Aorta (tissue), 5 donors: ENCODE measurements at regions not wholly inside any gene's neighbourhood (a gene's known extent, or its start where the extent isn't known, plus 50 kb on each side); places are given as distances from the start of the nearest gene placed in this dataset.

ENCODE experiments used
- ATAC-seq: fragments of 200-7000 bp; cut with Tn5 transposase; one replicate; pipeline ENCODE4 v1.9.1; 2022; ENCODE audit warnings: moderate library complexity; ENCODE audit not compliant: low FRiP score
- DNase-seq, 2 donors: peaks; one replicate each; pipeline ENCODE4 v3.0.0-alpha.2; 2020
- H3K27ac ChIP-seq, 2 donors: one replicate each; pipeline ENCODE4 v1.5.1; 2013; ENCODE audit warnings: low read length in 2 of 2, mild to moderate bottlenecking in 2 of 2, moderate library complexity in 2 of 2, control low read depth in 1 of 2, inconsistent platforms in 1 of 2, low read depth in 1 of 2
- H3K27me3 ChIP-seq, 2 donors: one replicate each; pipeline ENCODE4 v1.6.1; 2013; ENCODE audit warnings: control low read depth in 1 of 2, low read length in 1 of 2, mild to moderate bottlenecking in 1 of 2, moderate library complexity in 1 of 2; ENCODE audit not compliant: insufficient read depth in 2 of 2, control insufficient read depth in 1 of 2
- H3K36me3 ChIP-seq, 2 donors: one replicate each; pipeline ENCODE4 v1.6.1; 2013; ENCODE audit warnings: control low read depth in 1 of 2, low read length in 1 of 2, mild to moderate bottlenecking in 1 of 2; ENCODE audit not compliant: insufficient read depth in 2 of 2, control insufficient read depth in 1 of 2
- H3K4me1 ChIP-seq, 2 donors: one replicate each; pipeline ENCODE4 v1.6.1; 2013; ENCODE audit warnings: low read length in 2 of 2, control low read depth in 1 of 2, mild to moderate bottlenecking in 1 of 2, moderate library complexity in 1 of 2; ENCODE audit not compliant: insufficient read depth in 2 of 2, control insufficient read depth in 1 of 2
- H3K4me3 ChIP-seq, 2 donors: one replicate each; pipeline ENCODE4 v1.5.1; 2013; ENCODE audit warnings: low read length in 2 of 2, control low read depth in 1 of 2, mild to moderate bottlenecking in 1 of 2
- H3K9me3 ChIP-seq: one replicate; pipeline ENCODE4 v1.6.1; 2013; ENCODE audit warnings: mild to moderate bottlenecking, low read length; ENCODE audit not compliant: control insufficient read depth
- WGBS, 2 donors: extraction: QIAGEN DNeasy Blood & Tissue Kit; methylation state at CpG; one replicate each; pipeline ENCODE4 v1.1.7; 2013; 5-methylcytosine and 5-hydroxymethylcytosine counted together
- intact Hi-C, 2 donors: fragments of 100-400 bp; cut with DNase I; formaldehyde crosslinking; loops; one replicate each; pipeline versions ENCODE4 v1.14.2 to v1.15.0; 2022
- donor health status: healthy with polysubstance abuse.
- donor health status: Bipolar disorder and iron deficiency.
- donor health status: DM: no; HTN: no; CAD: no.
- donor health status: DM: no; HTN: no; CAD: no.
- donor health status: DM: yes; HTN: yes; CAD: no.

DNA sequence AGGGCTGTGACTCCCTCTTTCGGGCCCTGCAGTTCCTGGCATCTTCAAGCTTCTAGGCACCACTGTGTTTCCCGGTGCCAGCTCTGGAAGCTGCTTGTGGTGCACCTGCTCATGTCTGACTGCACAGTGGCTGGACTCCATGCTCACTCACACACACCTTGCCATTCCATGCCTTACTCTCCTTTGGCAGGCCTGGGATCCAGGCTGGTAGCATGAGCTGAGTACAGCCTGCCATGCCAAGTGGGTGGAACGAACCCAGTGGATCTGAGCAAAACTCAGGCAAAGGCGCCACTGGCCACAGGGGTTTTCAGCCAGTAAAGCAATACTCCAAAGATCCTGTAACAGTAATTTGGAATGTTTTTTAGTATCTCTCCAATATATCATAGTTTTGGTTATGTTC is 902.7 kb upstream of the USP15 start:
- no peak overlapping the region for H3K4me3 ChIP-seq
- H3K27me3 ChIP-seq, result no peaks in the 10 kb centered on the region
- DNase-seq (no peak), ATAC-seq (no peak)
- no peaks in the 10 kb centered on the region for H3K4me1 ChIP-seq
- H3K9me3 ChIP-seq, result no peaks in the 10 kb centered on the region
- WGBS, 2 donors, result 78 to 86% methylated on average over 4 of the region's 4 CpGs
- no peak overlapping the region for H3K27ac ChIP-seq
- intact Hi-C loops, result no loop called here
- no peaks in the 10 kb centered on the region for H3K36me3 ChIP-seq

DNA sequence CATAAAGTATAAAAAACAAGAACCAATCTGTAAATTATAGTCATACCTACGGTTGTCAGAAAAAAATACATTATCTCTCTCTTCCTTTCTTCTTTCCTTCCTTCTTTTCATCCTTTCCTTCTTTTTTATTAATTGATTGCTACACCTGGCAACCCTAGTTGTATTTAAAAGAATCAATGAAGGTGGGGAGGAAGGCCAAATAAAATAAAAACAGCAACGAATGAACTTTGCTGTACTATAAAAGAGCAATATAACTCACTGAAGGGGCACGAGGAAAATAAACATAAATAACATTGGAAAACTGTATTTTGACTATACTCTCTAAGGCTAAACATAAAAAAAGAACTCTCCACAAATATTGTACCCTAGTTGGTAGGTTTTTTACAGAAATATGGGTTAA is 898.2 kb upstream of the USP15 start:
- intact Hi-C loops, result no loop called here
- no peaks in the 10 kb centered on the region for H3K4me1 ChIP-seq
- DNase-seq, result no peak
- 44 to 57% methylated on average over 3 of the region's 3 CpGs for WGBS, 2 donors
- ATAC-seq, result no peak
- H3K4me3 ChIP-seq, result no peak overlapping the region
- H3K27me3 ChIP-seq, result no peaks in the 10 kb centered on the region
- no peaks in the 10 kb centered on the region for H3K9me3 ChIP-seq
- no peak overlapping the region for H3K27ac ChIP-seq
- H3K36me3 ChIP-seq, result no peaks in the 10 kb centered on the region

DNA sequence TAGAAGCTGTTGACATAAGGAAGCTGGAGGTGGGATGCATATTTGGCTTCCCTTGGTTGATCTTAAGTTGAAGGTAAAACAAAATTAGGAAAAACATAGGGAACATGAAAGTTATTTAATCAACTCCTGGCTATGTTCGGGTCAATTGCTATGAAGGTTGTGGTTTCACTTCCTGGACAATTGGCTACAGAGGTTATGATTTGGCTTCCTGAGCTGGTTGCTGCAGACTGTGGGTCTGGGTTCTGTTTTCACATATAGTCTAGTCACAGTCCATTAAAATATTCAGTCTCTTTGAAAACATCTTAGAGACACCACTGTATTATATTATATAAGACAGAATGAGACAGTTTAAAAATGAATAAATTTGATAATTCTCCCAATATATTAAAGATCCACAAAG is 895.2 kb upstream of the USP15 start:
- 67 to 72% methylated on average over 1 of the region's 1 CpG for WGBS, 2 donors
- H3K27me3 ChIP-seq, result no peaks in the 10 kb centered on the region
- H3K4me3 ChIP-seq, result no peak overlapping the region
- intact Hi-C loops, result no loop called here
- H3K9me3 ChIP-seq, result no peaks in the 10 kb centered on the region
- DNase-seq (no peak), ATAC-seq (no peak)
- no peaks in the 10 kb centered on the region for H3K36me3 ChIP-seq
- H3K27ac ChIP-seq, result no peak overlapping the region
- H3K4me1 ChIP-seq, result no peaks in the 10 kb centered on the region

- no peaks in the 10 kb centered on the region for H3K9me3 ChIP-seq
- no peak overlapping the region for H3K4me3 ChIP-seq
- intact Hi-C loops, result no loop called here
- H3K36me3 ChIP-seq, result no peaks in the 10 kb centered on the region
- no peak overlapping the region for H3K27ac ChIP-seq
- H3K4me1 ChIP-seq, result no peaks in the 10 kb centered on the region
- DNase-seq, result no peak
- no peak for ATAC-seq
- 69 to 70% methylated on average over 1 of the region's 1 CpG for WGBS, 2 donors
- no peaks in the 10 kb centered on the region for H3K27me3 ChIP-seq
Observed at GRCh38 chr12:61367281-61367785, 892.9 kb upstream of the USP15 start.

- intact Hi-C loops, result no loop called here
- Histone ChIP-seq H3K4me3 (no peak overlapping the region), H3K9me3 (no peaks in the 10 kb centered on the region), H3K36me3 (no peaks in the 10 kb centered on the region), H3K4me1 (no peaks in the 10 kb centered on the region), H3K27me3 (no peaks in the 10 kb centered on the region), H3K27ac (no peak overlapping the region)
- 83 to 84% methylated on average over 4 of the region's 4 CpGs for WGBS, 2 donors
- DNase-seq (no peak), ATAC-seq (no peak)
Observed at GRCh38 chr12:61369241-61369910, 890.8 kb upstream of the USP15 start.

DNA sequence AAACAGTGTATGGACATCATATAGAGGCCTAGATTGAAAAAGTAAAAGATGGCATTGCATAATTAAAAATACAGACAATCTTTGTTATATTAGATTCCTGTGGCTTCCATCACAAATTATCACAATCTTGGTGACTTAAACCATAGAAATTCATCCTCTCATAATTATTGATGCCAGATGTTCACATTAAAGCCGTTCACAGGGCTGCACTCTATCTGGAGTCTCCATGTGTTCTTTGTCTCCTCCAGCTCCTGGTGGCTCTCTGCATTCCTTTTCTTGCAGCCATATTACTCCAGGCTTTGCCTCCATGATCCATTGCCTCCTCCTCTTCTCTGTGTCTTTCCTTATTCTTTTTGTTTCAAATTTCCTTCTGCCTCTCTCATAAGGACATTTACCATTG is 875.7 kb upstream of the USP15 start:
- peaks cover 2 to 3% of the 10 kb centered on the region in 2 donors for H3K4me1 ChIP-seq
- intact Hi-C loops, result no loop called here
- ATAC-seq, result no peak
- H3K4me3 ChIP-seq, result no peak overlapping the region
- WGBS, 2 donors, result 91 to 92% methylated on average over 1 of the region's 1 CpG
- H3K27ac ChIP-seq, result no peak overlapping the region
- no peaks in the 10 kb centered on the region for H3K9me3 ChIP-seq
- no peaks in the 10 kb centered on the region for H3K27me3 ChIP-seq
- DNase-seq, result no peak
- H3K36me3 ChIP-seq, result no peaks in the 10 kb centered on the region

- H3K9me3 ChIP-seq, result no peaks in the 10 kb centered on the region
- DNase-seq, result no peak
- ATAC-seq, result no peak
- intact Hi-C loops, result no loop called here
- no peaks in the 10 kb centered on the region for H3K27me3 ChIP-seq
- peaks cover 2 to 3% of the 10 kb centered on the region in 2 donors for H3K4me1 ChIP-seq
- H3K27ac ChIP-seq, result no peak overlapping the region
- H3K36me3 ChIP-seq, result no peaks in the 10 kb centered on the region
- H3K4me3 ChIP-seq, result no peak overlapping the region
Observed at GRCh38 chr12:61385771-61386170, 874.4 kb upstream of the USP15 start.

DNA sequence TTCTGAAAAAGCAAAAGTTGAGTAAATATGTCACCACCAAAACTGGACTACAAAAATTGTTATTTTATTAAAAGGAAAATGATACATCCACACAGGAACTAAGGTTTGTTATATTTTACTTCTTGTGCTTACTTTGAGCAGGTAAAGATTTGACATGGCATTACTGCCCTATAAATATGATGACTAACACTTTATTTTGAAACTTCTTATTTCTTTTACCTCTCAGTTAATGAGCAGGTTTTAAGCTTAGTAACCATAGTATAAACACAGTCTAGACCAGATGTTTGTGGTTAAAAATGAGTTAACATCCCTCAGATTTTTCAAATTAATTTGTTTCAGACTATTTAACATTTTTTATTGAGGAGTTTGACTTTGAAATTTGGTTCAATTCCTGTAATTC is 862.5 kb upstream of the USP15 start:
- ATAC-seq (no peak), DNase-seq (no peak)
- H3K4me3 ChIP-seq, result no peak overlapping the region

DNA sequence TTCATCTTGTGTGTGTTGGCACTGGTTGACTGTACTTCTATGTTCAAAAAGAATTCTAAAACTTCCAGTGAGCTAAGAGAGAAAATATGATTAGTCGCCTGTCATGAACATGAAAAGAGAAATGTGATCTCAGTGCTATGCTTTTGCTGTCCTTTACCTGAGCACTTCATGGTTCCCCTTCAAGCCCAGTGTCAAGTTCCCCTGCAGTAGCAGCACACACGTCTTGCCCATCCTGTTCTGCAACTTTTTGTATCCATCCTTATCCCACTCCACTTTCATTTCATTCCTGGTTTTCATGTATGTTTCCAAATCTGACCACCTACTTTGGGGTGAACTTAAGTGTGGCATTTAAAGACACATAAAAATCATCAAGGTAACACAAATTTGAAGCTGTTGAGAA is 848.0 kb upstream of the USP15 start:
- H3K27ac ChIP-seq, result no peak overlapping the region
- no peaks in the 10 kb centered on the region for H3K4me1 ChIP-seq
- H3K27me3 ChIP-seq, result no peaks in the 10 kb centered on the region
- no peak overlapping the region for H3K4me3 ChIP-seq
- H3K36me3 ChIP-seq, result no peaks in the 10 kb centered on the region
- 44 to 54% methylated on average over 2 of the region's 2 CpGs for WGBS, 2 donors
- ATAC-seq (no peak), DNase-seq (no peak)
- no peaks in the 10 kb centered on the region for H3K9me3 ChIP-seq
- intact Hi-C loops, result no loop called here

More for the DNA sequence above, 862.5 kb upstream of the USP15 start:
- Histone ChIP-seq H3K27ac (no peak overlapping the region), H3K36me3 (no peaks in the 10 kb centered on the region), H3K9me3 (no peaks in the 10 kb centered on the region), H3K27me3 (no peaks in the 10 kb centered on the region), H3K4me1 (no peaks in the 10 kb centered on the region)
- intact Hi-C loops, result no loop called here
